NCI-H446 treated with DMSO at 0.1 percent for 48 hours (cell line): ENCODE measurements at regions not wholly inside any gene's neighbourhood (a gene's known extent, or its start where the extent isn't known, plus 50 kb on each side); places are given as distances from the start of the nearest gene placed in this dataset.
"Not testable (repeated sequence)": the region's sequence is repeated elsewhere in the genome, so short reads cannot be mapped to it uniquely, and the experiment has no call there.

Experiments
- DNase-seq: peaks from one replicate; lab custom pipeline; 2025; lab: John Stamatoyannopoulos, UW

- no peak for DNase-seq
Observed at GRCh38 chr10:64576497-64576896, 1055.3 kb downstream of the REEP3 start.

GRCh38 chr10:64578757-64579156 is 1057.6 kb downstream of the REEP3 start:
- not testable (repeated sequence) for DNase-seq

- no peak for DNase-seq
Observed at GRCh38 chr10:64586934-64587503, 1065.8 kb downstream of the REEP3 start.

GRCh38 chr10:64594072-64594471 is 1072.9 kb downstream of the REEP3 start:
- no peak for DNase-seq

- DNase-seq = no peak
Observed at GRCh38 chr10:64598600-64598999, 1077.4 kb downstream of the REEP3 start.

- DNase-seq = no peak
Observed at GRCh38 chr10:64601298-64601697, 1080.1 kb downstream of the REEP3 start.

GRCh38 chr10:64617085-64617484 is 1095.9 kb downstream of the REEP3 start:
- DNase-seq = no peak

GRCh38 chr10:64619102-64619501 is 1097.9 kb downstream of the REEP3 start:
- DNase-seq = no peak

GRCh38 chr10:64626924-64627323 is 1105.7 kb downstream of the REEP3 start:
- DNase-seq = no peak

- DNase-seq = no peak
Observed at GRCh38 chr10:64630534-64630933, 1109.3 kb downstream of the REEP3 start.

GRCh38 chr10:64635906-64636305 is 1114.7 kb downstream of the REEP3 start:
- DNase-seq = no peak

- no peak for DNase-seq
Observed at GRCh38 chr10:64636461-64636860, 1115.3 kb downstream of the REEP3 start.

- DNase-seq = no peak
Observed at GRCh38 chr10:64637939-64638338, 1116.7 kb downstream of the REEP3 start.

GRCh38 chr10:64648915-64649314 is 1127.7 kb downstream of the REEP3 start:
- no peak for DNase-seq

- DNase-seq = no peak
Observed at GRCh38 chr10:64658528-64658927, 1137.3 kb downstream of the REEP3 start.

GRCh38 chr10:64659311-64659710 is 1138.1 kb downstream of the REEP3 start:
- DNase-seq = no peak

- DNase-seq = no peak
Observed at GRCh38 chr10:64682043-64682442, 1160.8 kb downstream of the REEP3 start.

- peak; percentile 50 for DNase-seq
Observed at GRCh38 chr10:64690194-64690593, 1169.0 kb downstream of the REEP3 start.

- DNase-seq = no peak
Observed at GRCh38 chr10:64699244-64699643, 1178.0 kb downstream of the REEP3 start.

- DNase-seq = not testable (repeated sequence)
Observed at GRCh38 chr10:64702086-64702485, 1180.9 kb downstream of the REEP3 start.

GRCh38 chr10:64708884-64709681 is 1187.9 kb downstream of the REEP3 start:
- DNase-seq = no peak

GRCh38 chr10:64726466-64726865 is 1205.3 kb downstream of the REEP3 start:
- no peak for DNase-seq

GRCh38 chr10:64731016-64731415 is 1209.8 kb downstream of the REEP3 start:
- DNase-seq = no peak
